ENCODE measurements at regions not wholly inside any gene's neighbourhood (a gene's known extent, or its start where the extent isn't known, plus 50 kb on each side); places are given as distances from the start of the nearest gene placed in this dataset.

DNA sequence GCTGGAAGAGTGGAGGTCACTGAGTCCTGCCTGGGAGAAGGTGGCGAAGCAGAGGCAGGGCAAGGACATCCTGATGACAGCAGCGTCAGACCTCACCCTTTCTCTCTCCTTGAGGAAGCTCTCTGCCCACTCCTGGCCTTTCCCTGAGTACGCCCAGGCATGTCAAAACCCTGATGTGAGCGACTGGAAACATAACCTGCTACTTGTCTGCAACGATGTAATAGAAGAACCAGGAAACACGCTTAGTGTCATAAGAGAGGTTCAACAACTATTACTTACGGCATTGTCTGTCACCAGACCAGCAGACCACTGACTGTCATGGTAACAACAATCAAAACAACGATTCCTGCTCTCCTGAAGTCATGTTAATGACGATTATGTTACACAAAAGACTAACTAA, 152.4 kb downstream of the ACTL7B start:
- Mint-ChIP-seq H3K4me3 (no peak overlapping the region), H3K4me1 (ENCODE audit: low read depth) (no peaks in the 10 kb centered on the region), H3K27ac (no peak overlapping the region), H3K36me3 (no peaks in the 10 kb centered on the region), H3K9me3 (no peaks in the 10 kb centered on the region), H3K27me3 (no peaks in the 10 kb centered on the region)
- DNase-seq: no peak
- ChIA-PET CTCF (no interaction called here), POLR2A (no interaction called here)
- intact Hi-C loops (cut with micrococcal nuclease): no loop called here

DNA sequence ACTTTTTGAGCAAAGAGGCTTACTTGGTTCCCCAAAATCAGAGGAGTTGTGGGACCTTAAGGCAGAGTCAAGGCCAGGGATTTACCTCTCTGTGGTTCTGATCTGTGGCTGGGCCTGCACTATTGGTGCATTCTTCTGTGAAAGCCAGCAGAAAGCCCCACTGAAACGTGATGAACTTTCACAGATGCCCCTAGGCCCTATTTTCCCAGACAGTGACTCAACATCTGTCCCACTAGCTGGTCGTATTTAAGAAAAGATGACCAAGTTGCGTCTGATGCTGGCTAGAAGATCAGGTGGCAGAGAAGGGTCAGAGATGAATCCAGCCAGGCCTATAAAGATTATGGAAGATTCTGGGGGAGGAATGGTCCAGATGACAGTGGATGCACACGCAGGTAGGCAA, 153.1 kb downstream of the ACTL7B start:
- CTCF ChIA-PET: no interaction called here
- Mint-ChIP-seq H3K4me3 (no peak overlapping the region), H3K27ac (no peak overlapping the region), H3K9me3 (no peaks in the 10 kb centered on the region), H3K4me1 (ENCODE audit: low read depth) (no peaks in the 10 kb centered on the region), H3K27me3 (no peaks in the 10 kb centered on the region), H3K36me3 (no peaks in the 10 kb centered on the region)
- DNase-seq: no peak
- intact Hi-C loops (cut with micrococcal nuclease): no loop called here
- POLR2A ChIA-PET: no interaction called here

DNA sequence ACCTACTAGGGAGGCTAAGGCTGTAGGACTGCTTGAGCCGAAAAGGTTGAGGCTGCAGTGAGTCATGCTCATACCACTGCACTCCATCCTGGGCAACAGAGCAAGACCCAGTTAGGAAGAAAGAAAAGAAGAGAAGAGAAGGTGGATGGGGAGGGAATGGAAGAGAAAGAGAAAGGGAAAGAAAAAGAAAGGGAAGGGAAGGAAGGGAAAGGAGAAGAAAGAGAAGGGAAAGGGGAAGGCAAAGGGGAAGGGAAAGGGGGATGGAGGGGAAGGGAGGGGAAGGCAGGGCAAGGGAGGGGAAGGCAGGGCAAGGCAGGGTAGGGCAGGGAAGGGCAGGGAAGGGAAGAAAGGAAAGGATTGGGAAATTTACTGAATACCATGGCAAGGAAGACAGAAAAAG, 157.0 kb downstream of the ACTL7B start:
- no peak overlapping the region for H3K4me3 Mint-ChIP-seq
- no peaks in the 10 kb centered on the region for H3K4me1 Mint-ChIP-seq (ENCODE audit: low read depth)
- intact Hi-C loops (cut with micrococcal nuclease): no loop called here
- POLR2A ChIA-PET: no interaction called here
- peaks cover 8% of the 10 kb centered on the region for H3K9me3 Mint-ChIP-seq
- no peaks in the 10 kb centered on the region for H3K27me3 Mint-ChIP-seq
- H3K36me3 Mint-ChIP-seq: no peaks in the 10 kb centered on the region
- no peak overlapping the region for H3K27ac Mint-ChIP-seq
- CTCF ChIA-PET: no interaction called here
- no peak for DNase-seq

DNA sequence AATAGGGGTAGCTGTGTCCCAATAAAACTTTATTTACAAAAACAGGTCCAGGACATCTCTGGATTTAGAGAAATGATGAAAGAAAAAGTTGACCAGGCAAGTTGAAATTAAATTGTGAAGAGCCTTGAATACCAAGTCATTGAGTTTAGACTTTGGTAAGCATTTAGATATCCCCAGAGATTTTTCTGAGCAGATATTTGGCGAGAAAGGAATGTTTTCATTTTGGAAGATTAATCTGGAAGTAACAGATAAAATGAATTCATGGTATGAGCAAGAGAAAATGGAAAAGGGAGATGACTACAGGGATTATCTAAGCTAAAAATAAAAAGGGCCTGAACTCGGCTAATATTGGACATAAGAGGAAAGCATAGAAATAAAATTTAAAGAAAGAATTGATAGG, 157.6 kb downstream of the ACTL7B start:
- intact Hi-C loops (cut with micrococcal nuclease): no loop called here
- no peaks in the 10 kb centered on the region for H3K36me3 Mint-ChIP-seq
- H3K27me3 Mint-ChIP-seq: no peaks in the 10 kb centered on the region
- ChIA-PET POLR2A (no interaction called here), CTCF (no interaction called here)
- no peak overlapping the region for H3K27ac Mint-ChIP-seq
- H3K4me1 Mint-ChIP-seq (ENCODE audit: low read depth): no peaks in the 10 kb centered on the region
- H3K9me3 Mint-ChIP-seq: peaks cover 8% of the 10 kb centered on the region
- DNase-seq: no peak
- no peak overlapping the region for H3K4me3 Mint-ChIP-seq

DNA sequence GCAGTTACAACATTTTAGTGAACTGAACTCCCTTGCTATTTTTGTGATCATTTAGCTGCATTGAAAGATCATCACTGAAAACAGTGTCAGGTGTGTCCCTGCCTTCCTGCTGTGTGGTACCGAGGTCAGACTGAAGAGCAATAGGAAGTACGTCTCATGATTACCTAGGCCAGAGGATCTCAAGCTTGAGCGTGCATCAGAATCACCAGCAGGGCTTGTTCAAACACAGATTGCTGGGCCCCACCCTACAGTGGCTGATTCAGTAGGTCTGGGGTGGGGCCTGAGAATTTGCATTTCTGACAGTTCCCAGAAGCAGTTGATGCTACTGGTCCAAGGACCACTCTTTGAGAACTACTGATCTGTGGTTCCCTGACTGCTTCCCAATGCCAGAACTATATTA, 159.6 kb downstream of the ACTL7B start:
- intact Hi-C loops (cut with micrococcal nuclease): no loop called here
- Mint-ChIP-seq H3K4me1 (ENCODE audit: low read depth) (no peaks in the 10 kb centered on the region), H3K27me3 (no peaks in the 10 kb centered on the region), H3K9me3 (peaks cover 8% of the 10 kb centered on the region), H3K27ac (no peak overlapping the region), H3K36me3 (no peaks in the 10 kb centered on the region), H3K4me3 (no peak overlapping the region)
- ChIA-PET POLR2A (no interaction called here), CTCF (no interaction called here)
- no peak for DNase-seq

DNA sequence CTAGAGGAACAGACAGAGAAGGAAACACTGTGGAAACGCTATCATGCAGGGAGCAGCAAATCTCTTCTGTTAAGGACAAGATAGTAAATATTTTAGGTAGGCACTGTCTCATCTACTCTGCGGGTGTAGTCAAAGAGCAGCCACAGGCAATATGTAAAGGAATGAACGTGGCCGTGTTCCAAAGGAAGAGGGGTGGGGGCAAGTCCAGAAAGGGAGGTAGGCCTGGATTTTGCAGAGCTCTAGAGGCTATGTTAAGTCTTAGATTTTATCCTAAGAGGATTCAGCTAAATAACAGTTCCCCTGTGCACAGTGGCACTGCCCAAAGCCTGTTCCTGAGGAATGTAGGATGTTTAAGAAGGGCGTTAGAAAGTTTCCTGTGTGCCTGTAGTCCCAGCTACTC, 161.6 kb downstream of the ACTL7B start:
- Mint-ChIP-seq H3K9me3 (peaks cover 8% of the 10 kb centered on the region), H3K27me3 (no peaks in the 10 kb centered on the region), H3K36me3 (no peaks in the 10 kb centered on the region), H3K27ac (no peak overlapping the region), H3K4me3 (no peak overlapping the region), H3K4me1 (ENCODE audit: low read depth) (no peaks in the 10 kb centered on the region)
- ChIA-PET CTCF (no interaction called here), POLR2A (no interaction called here)
- DNase-seq: no peak
- intact Hi-C loops (cut with micrococcal nuclease): no loop called here

DNA sequence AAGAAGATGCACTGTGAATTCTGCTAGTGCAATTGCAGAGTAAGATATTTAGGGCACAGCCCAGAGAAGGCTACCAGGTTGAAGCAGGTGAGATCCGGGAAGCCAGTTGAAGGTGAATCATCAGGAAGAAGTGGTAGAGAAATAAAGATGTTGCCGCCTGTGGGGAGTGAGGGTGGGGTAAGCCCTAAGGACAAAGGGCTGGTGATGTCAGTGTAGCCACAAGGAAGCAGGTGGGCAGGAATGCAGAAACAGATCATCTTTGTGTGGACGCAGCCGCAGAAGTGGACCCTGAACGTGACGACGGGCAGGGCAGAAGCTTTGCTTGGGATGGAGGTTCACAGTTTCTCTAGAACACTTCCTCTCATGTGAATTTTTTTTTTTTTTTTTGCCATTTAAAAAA, 164.2 kb downstream of the ACTL7B start:
- CTCF ChIA-PET: no interaction called here
- H3K36me3 Mint-ChIP-seq: no peaks in the 10 kb centered on the region

DNA sequence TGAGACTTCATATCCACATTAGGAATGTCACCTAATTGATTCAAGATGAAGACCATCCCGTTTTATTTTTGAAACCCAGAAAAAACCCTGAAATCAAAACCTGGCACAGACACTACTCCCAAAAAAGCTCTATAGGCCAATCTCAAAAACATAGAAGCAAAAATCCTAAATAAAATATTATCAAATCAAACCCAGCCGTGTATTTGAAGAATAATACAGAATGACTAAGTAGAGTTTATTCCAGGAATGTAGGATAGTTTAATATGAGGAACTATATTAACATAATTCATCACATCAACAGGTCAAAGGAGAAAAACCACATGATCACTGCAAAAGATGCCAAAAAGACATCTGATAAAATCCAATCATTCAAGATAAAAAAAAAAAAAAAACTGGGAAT, 167.1 kb downstream of the ACTL7B start:
- Mint-ChIP-seq H3K9me3 (peaks cover 2% of the 10 kb centered on the region), H3K27me3 (no peaks in the 10 kb centered on the region), H3K4me3 (no peak overlapping the region), H3K27ac (no peak overlapping the region), H3K36me3 (no peaks in the 10 kb centered on the region), H3K4me1 (ENCODE audit: low read depth) (no peaks in the 10 kb centered on the region)
- DNase-seq: no peak
- CTCF ChIA-PET: no interaction called here
- intact Hi-C loops (cut with micrococcal nuclease): no loop called here
- POLR2A ChIA-PET: no interaction called here

More for the DNA sequence above, 164.2 kb downstream of the ACTL7B start:
- Mint-ChIP-seq H3K4me1 (ENCODE audit: low read depth) (no peaks in the 10 kb centered on the region), H3K4me3 (no peak overlapping the region), H3K27ac (no peak overlapping the region), H3K27me3 (no peaks in the 10 kb centered on the region), H3K9me3 (peaks cover 8% of the 10 kb centered on the region)
- intact Hi-C loops (cut with micrococcal nuclease): no loop called here
- no peak for DNase-seq
- POLR2A ChIA-PET: no interaction called here

DNA sequence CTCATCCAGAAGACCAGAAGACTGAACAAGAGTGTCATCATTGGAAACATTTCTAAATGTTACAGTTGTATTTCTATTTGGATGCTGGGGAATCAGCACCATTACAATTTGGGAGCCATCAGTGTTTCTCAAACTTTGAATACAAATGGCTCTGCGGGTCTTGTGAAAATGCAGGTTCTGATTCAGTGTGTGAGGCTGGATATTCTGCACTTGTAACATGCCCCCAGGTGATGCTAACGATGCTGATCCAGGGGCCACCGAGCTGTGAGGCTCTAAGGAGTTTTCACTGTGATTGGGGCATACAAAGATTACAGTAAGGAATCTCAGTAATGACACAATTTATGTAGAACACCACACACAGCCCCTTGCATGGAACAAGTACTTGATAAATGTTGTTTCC, 167.7 kb downstream of the ACTL7B start:
- ChIA-PET CTCF (no interaction called here), POLR2A (no interaction called here)
- intact Hi-C loops (cut with micrococcal nuclease): no loop called here
- H3K27me3 Mint-ChIP-seq: no peaks in the 10 kb centered on the region
- H3K4me3 Mint-ChIP-seq: no peak overlapping the region
- H3K27ac Mint-ChIP-seq: no peak overlapping the region
- DNase-seq: no peak
- H3K36me3 Mint-ChIP-seq: no peaks in the 10 kb centered on the region
- peaks cover 2% of the 10 kb centered on the region for H3K9me3 Mint-ChIP-seq
- H3K4me1 Mint-ChIP-seq (ENCODE audit: low read depth): no peaks in the 10 kb centered on the region

DNA sequence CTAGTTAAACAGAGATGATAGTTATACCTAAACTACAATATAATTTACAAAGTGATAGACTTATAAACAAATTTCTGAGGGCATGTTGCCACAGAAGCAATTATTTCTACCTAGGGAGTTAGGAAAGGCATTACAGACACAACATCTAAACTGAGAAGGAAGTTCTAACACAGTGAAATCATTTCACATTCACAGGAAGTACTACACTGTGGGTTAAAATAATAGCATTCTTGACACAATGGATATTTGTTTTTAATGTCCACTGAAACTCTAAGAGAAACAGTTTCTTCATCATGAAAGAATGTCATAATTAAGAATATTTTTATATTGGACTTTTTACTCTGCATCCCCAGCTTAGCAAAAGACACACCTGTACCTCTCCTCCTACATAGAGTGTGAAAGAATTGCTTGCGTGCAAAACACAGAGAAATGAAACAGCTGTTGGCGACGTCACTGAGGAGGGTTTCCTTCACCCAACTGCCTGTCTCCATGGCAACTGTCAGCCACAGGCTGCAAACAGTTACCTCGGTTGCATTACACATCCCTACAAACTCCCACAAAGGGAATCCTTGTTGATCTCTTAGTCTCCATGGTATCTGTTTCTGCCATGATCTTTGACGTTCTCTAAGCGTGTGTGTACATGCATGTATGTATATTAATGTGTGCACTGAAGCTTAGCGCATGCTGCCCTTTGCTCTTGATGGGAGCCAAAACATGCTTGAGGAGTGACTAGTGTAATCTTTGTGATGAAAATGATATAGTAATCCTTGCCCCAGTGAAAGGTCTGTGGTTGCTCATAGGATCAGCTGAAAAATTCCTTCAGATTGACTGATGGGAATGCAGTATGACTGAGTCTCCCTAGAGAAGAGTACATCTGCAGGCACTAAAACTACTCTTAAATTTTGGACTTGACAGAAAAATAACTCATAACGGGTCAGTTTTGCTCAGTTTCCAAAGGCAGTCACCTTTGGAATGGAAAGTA, 168.5 kb downstream of the ACTL7B start:
- Mint-ChIP-seq H3K4me1 (ENCODE audit: low read depth) (no peaks in the 10 kb centered on the region), H3K27me3 (no peaks in the 10 kb centered on the region), H3K27ac (no peak overlapping the region), H3K36me3 (no peaks in the 10 kb centered on the region), H3K9me3 (peaks cover 2% of the 10 kb centered on the region), H3K4me3 (no peak overlapping the region)
- POLR2A ChIA-PET: no interaction called here
- intact Hi-C loops (cut with micrococcal nuclease): no loop called here
- CTCF ChIA-PET: no interaction called here
- DNase-seq: no peak

DNA sequence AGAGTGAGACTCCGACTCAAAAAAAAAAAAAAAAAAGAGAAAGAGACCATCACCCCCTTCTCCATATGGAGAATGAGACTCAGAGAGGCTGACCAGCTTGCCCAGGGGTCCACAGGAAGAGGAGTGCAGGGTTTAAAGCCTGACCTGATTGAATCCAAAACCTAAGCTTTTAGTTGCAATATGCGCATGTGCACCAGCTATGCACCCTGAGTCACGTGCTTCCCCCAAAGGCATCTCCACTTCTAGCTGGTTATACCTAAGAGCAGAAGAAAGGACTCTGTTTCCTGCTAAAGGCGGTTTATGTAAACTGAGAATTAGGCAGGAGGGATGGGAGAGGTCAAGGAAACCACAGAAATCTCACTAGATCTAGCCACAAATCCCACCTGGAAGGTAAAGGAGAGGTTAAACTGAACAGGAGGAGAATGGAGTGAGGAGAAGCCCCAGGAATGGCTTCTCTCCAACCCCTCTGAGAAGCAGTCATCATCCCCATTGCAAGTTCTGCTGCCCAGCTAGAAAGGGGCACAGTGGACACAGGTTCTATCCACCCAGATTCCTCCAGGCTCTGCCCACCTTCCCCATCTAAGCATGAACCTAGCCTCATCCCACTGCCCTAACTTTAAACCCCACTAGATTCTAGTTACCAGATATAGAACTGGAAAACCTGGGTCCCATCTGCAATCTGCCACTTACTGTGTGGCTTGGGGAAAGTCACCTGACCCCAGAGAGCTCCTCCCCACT, 171.3 kb downstream of the ACTL7B start:
- no peaks in the 10 kb centered on the region for H3K27me3 Mint-ChIP-seq
- H3K4me1 Mint-ChIP-seq (ENCODE audit: low read depth): no peaks in the 10 kb centered on the region
- no peak overlapping the region for H3K4me3 Mint-ChIP-seq
- no peak overlapping the region for H3K27ac Mint-ChIP-seq
- ChIA-PET POLR2A (no interaction called here), CTCF (no interaction called here)
- intact Hi-C loops (cut with micrococcal nuclease): no loop called here
- H3K36me3 Mint-ChIP-seq: no peaks in the 10 kb centered on the region
- no peak for DNase-seq
- H3K9me3 Mint-ChIP-seq: peaks cover 2% of the 10 kb centered on the region

DNA sequence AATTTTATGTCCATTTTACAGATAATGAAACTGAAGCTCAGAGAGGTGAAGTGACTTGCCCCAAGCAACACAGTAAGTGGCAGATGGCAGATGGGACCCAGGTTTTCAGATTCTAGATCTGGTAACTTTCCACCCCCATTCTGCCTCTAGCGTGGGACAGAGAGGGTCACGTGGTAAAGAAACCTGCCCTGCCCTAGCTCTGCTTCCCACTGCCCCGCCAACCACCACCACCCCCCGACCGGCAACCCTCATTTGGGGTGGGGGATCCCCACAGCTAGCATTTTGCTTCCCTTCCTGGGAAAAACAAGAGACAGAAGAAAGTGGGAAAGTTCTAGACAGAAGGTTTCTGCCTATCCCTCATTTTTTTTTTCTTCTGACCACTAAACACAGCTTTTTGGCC, 172.5 kb downstream of the ACTL7B start:
- no peak for DNase-seq
- ChIA-PET CTCF (no interaction called here), POLR2A (no interaction called here)
- Mint-ChIP-seq H3K4me1 (ENCODE audit: low read depth) (no peaks in the 10 kb centered on the region), H3K27ac (no peak overlapping the region), H3K4me3 (no peak overlapping the region), H3K9me3 (peaks cover 2% of the 10 kb centered on the region), H3K36me3 (no peaks in the 10 kb centered on the region), H3K27me3 (no peaks in the 10 kb centered on the region)
- intact Hi-C loops (cut with micrococcal nuclease): no loop called here
